ENCODE measurements at regions not wholly inside any gene's neighbourhood (a gene's known extent, or its start where the extent isn't known, plus 50 kb on each side); places are given as distances from the start of the nearest gene placed in this dataset.

GRCh38 chr14:81632157-81632556 lies 98.5 kb upstream of the SEL1L start:
- H3K4me1 ChIP-seq (ENCODE audit: control insufficient read depth, insufficient read depth, low read length, unreplicated experiment): no peaks in the 10 kb centered on the region
- H3K36me3 ChIP-seq (ENCODE audit: insufficient read depth, low read length): no peaks in the 10 kb centered on the region
- no peaks in the 10 kb centered on the region for H3K79me2 ChIP-seq (ENCODE audit: control insufficient read depth, insufficient read depth, low read length, unreplicated experiment)
- no peak overlapping the region for H3K27ac ChIP-seq (ENCODE audit: low read depth, low read length)
- no peaks in the 10 kb centered on the region for H3K27me3 ChIP-seq (ENCODE audit: insufficient read depth, low read length)
- no peak overlapping the region for H2AFZ ChIP-seq (ENCODE audit: low read length, unreplicated experiment)
- no peak overlapping the region for H3K4me3 ChIP-seq (ENCODE audit: low read depth, low read length)

GRCh38 chr14:81633496-81633895 lies 99.8 kb upstream of the SEL1L start:
- Histone ChIP-seq H3K27ac (ENCODE audit: low read depth, low read length) (no peak overlapping the region), H3K36me3 (ENCODE audit: insufficient read depth, low read length) (no peaks in the 10 kb centered on the region), H3K79me2 (ENCODE audit: control insufficient read depth, insufficient read depth, low read length, unreplicated experiment) (no peaks in the 10 kb centered on the region), H3K27me3 (ENCODE audit: insufficient read depth, low read length) (no peaks in the 10 kb centered on the region), H3K4me1 (ENCODE audit: control insufficient read depth, insufficient read depth, low read length, unreplicated experiment) (no peaks in the 10 kb centered on the region), H2AFZ (ENCODE audit: low read length, unreplicated experiment) (no peak overlapping the region), H3K4me3 (ENCODE audit: low read depth, low read length) (no peak overlapping the region)

- no peak overlapping the region for H2AFZ ChIP-seq (ENCODE audit: low read length, unreplicated experiment)
- H3K79me2 ChIP-seq (ENCODE audit: control insufficient read depth, insufficient read depth, low read length, unreplicated experiment): no peaks in the 10 kb centered on the region
- no peaks in the 10 kb centered on the region for H3K27me3 ChIP-seq (ENCODE audit: insufficient read depth, low read length)
- no peak overlapping the region for H3K27ac ChIP-seq (ENCODE audit: low read depth, low read length)
- no peak overlapping the region for H3K4me3 ChIP-seq (ENCODE audit: low read depth, low read length)
- no peaks in the 10 kb centered on the region for H3K36me3 ChIP-seq (ENCODE audit: insufficient read depth, low read length)
- no peaks in the 10 kb centered on the region for H3K4me1 ChIP-seq (ENCODE audit: control insufficient read depth, insufficient read depth, low read length, unreplicated experiment)
These were observed 104.0 kb upstream of the SEL1L start for GRCh38 chr14:81637639-81638038.

GRCh38 chr14:81638656-81639280 lies 105.1 kb upstream of the SEL1L start:
- H3K27ac ChIP-seq (ENCODE audit: low read depth, low read length): no peak overlapping the region
- no peak overlapping the region for H3K4me3 ChIP-seq (ENCODE audit: low read depth, low read length)
- H3K4me1 ChIP-seq (ENCODE audit: control insufficient read depth, insufficient read depth, low read length, unreplicated experiment): no peaks in the 10 kb centered on the region
- no peaks in the 10 kb centered on the region for H3K27me3 ChIP-seq (ENCODE audit: insufficient read depth, low read length)
- H3K79me2 ChIP-seq (ENCODE audit: control insufficient read depth, insufficient read depth, low read length, unreplicated experiment): no peaks in the 10 kb centered on the region
- no peak overlapping the region for H2AFZ ChIP-seq (ENCODE audit: low read length, unreplicated experiment)
- no peaks in the 10 kb centered on the region for H3K36me3 ChIP-seq (ENCODE audit: insufficient read depth, low read length)

GRCh38 chr14:81653626-81654025 lies 120.0 kb upstream of the SEL1L start:
- no peaks in the 10 kb centered on the region for H3K36me3 ChIP-seq (ENCODE audit: insufficient read depth, low read length)
- H3K4me1 ChIP-seq (ENCODE audit: control insufficient read depth, insufficient read depth, low read length, unreplicated experiment): no peaks in the 10 kb centered on the region
- H3K4me3 ChIP-seq (ENCODE audit: low read depth, low read length): no peak overlapping the region
- no peaks in the 10 kb centered on the region for H3K79me2 ChIP-seq (ENCODE audit: control insufficient read depth, insufficient read depth, low read length, unreplicated experiment)
- H3K27ac ChIP-seq (ENCODE audit: low read depth, low read length): no peak overlapping the region
- no peak overlapping the region for H2AFZ ChIP-seq (ENCODE audit: low read length, unreplicated experiment)
- no peaks in the 10 kb centered on the region for H3K27me3 ChIP-seq (ENCODE audit: insufficient read depth, low read length)

GRCh38 chr14:81655423-81656314 lies 122.0 kb upstream of the SEL1L start:
- Histone ChIP-seq H3K4me1 (ENCODE audit: control insufficient read depth, insufficient read depth, low read length, unreplicated experiment) (no peaks in the 10 kb centered on the region), H3K36me3 (ENCODE audit: insufficient read depth, low read length) (no peaks in the 10 kb centered on the region), H3K27ac (ENCODE audit: low read depth, low read length) (no peak overlapping the region), H3K79me2 (ENCODE audit: control insufficient read depth, insufficient read depth, low read length, unreplicated experiment) (no peaks in the 10 kb centered on the region), H2AFZ (ENCODE audit: low read length, unreplicated experiment) (no peak overlapping the region), H3K27me3 (ENCODE audit: insufficient read depth, low read length) (no peaks in the 10 kb centered on the region), H3K4me3 (ENCODE audit: low read depth, low read length) (no peak overlapping the region)

- Histone ChIP-seq H3K27ac (ENCODE audit: low read depth, low read length) (no peak overlapping the region), H3K79me2 (ENCODE audit: control insufficient read depth, insufficient read depth, low read length, unreplicated experiment) (no peaks in the 10 kb centered on the region), H3K4me1 (ENCODE audit: control insufficient read depth, insufficient read depth, low read length, unreplicated experiment) (no peaks in the 10 kb centered on the region), H2AFZ (ENCODE audit: low read length, unreplicated experiment) (no peak overlapping the region), H3K27me3 (ENCODE audit: insufficient read depth, low read length) (no peaks in the 10 kb centered on the region), H3K36me3 (ENCODE audit: insufficient read depth, low read length) (no peaks in the 10 kb centered on the region), H3K4me3 (ENCODE audit: low read depth, low read length) (no peak overlapping the region)
These were observed 123.2 kb upstream of the SEL1L start for GRCh38 chr14:81656811-81657210.

- Histone ChIP-seq H3K27ac (ENCODE audit: low read depth, low read length) (no peak overlapping the region), H3K27me3 (ENCODE audit: insufficient read depth, low read length) (no peaks in the 10 kb centered on the region), H3K4me3 (ENCODE audit: low read depth, low read length) (no peak overlapping the region), H3K36me3 (ENCODE audit: insufficient read depth, low read length) (no peaks in the 10 kb centered on the region), H2AFZ (ENCODE audit: low read length, unreplicated experiment) (no peak overlapping the region), H3K4me1 (ENCODE audit: control insufficient read depth, insufficient read depth, low read length, unreplicated experiment) (no peaks in the 10 kb centered on the region), H3K79me2 (ENCODE audit: control insufficient read depth, insufficient read depth, low read length, unreplicated experiment) (no peaks in the 10 kb centered on the region)
These were observed 128.4 kb upstream of the SEL1L start for GRCh38 chr14:81662066-81662465.

- no peaks in the 10 kb centered on the region for H3K4me1 ChIP-seq (ENCODE audit: control insufficient read depth, insufficient read depth, low read length, unreplicated experiment)
- no peaks in the 10 kb centered on the region for H3K27me3 ChIP-seq (ENCODE audit: insufficient read depth, low read length)
- no peak overlapping the region for H3K27ac ChIP-seq (ENCODE audit: low read depth, low read length)
- H2AFZ ChIP-seq (ENCODE audit: low read length, unreplicated experiment): no peak overlapping the region
- H3K36me3 ChIP-seq (ENCODE audit: insufficient read depth, low read length): no peaks in the 10 kb centered on the region
- H3K4me3 ChIP-seq (ENCODE audit: low read depth, low read length): no peak overlapping the region
- H3K79me2 ChIP-seq (ENCODE audit: control insufficient read depth, insufficient read depth, low read length, unreplicated experiment): no peaks in the 10 kb centered on the region
These were observed 129.0 kb upstream of the SEL1L start for GRCh38 chr14:81662570-81663197.

- Histone ChIP-seq H3K27ac (ENCODE audit: low read depth, low read length) (no peak overlapping the region), H3K27me3 (ENCODE audit: insufficient read depth, low read length) (no peaks in the 10 kb centered on the region), H3K36me3 (ENCODE audit: insufficient read depth, low read length) (no peaks in the 10 kb centered on the region), H3K79me2 (ENCODE audit: control insufficient read depth, insufficient read depth, low read length, unreplicated experiment) (no peaks in the 10 kb centered on the region), H3K4me1 (ENCODE audit: control insufficient read depth, insufficient read depth, low read length, unreplicated experiment) (no peaks in the 10 kb centered on the region), H2AFZ (ENCODE audit: low read length, unreplicated experiment) (no peak overlapping the region), H3K4me3 (ENCODE audit: low read depth, low read length) (no peak overlapping the region)
These were observed 135.1 kb upstream of the SEL1L start for GRCh38 chr14:81668626-81669274.

Measured in ACC112 (cell line).